Neutrophil (primary cell): ENCODE measurements at regions not wholly inside any gene's neighbourhood (a gene's known extent, or its start where the extent isn't known, plus 50 kb on each side); places are given as distances from the start of the nearest gene placed in this dataset.

Source experiments
- H3K27ac ChIP-seq: fragments of 200-600 bp; sonication (generic); 2 replicates; pipeline ENCODE4 v1.5.1; 2016; ENCODE audit warnings: mild to moderate bottlenecking, moderate library complexity
- H3K27me3 ChIP-seq: fragments of 200-600 bp; sonication (generic); 2 replicates; pipeline ENCODE4 v1.6.0; 2016; ENCODE audit warnings: mild to moderate bottlenecking
- H3K36me3 ChIP-seq: fragments of 200-600 bp; sonication (generic); 2 replicates; pipeline ENCODE4 v1.5.1; 2017
- H3K4me1 ChIP-seq, 2 experiments: fragments of 200-600 bp in 1 of 2; sonication (generic) in 1 of 2; 1 replicate in 1 of 2; 2 replicates in 1 of 2; pipeline versions ENCODE4 v1.5.1 to v1.6.1; 2013 to 2016; ENCODE audit warnings: low read depth in 1 of 2, low read length in 1 of 2, mild to moderate bottlenecking in 1 of 2, moderate library complexity in 1 of 2; ENCODE audit not compliant: control insufficient read depth in 1 of 2, insufficient read depth in 1 of 2
- H3K4me3 ChIP-seq, 2 experiments: fragments of 200-600 bp in 1 of 2; sonication (generic) in 1 of 2; 1 replicate in 1 of 2; 2 replicates in 1 of 2; pipeline ENCODE4 v1.5.1; 2013 to 2016; ENCODE audit warnings: low read depth in 1 of 2, low read length in 1 of 2, mild to moderate bottlenecking in 1 of 2, moderate library complexity in 1 of 2
- H3K9me3 ChIP-seq: fragments of 200-600 bp; sonication (generic); 2 replicates; pipeline ENCODE4 v1.5.1; 2016
- CTCF ChIP-seq: fragments of 200-600 bp; sonication (generic); IDR thresholded peaks from 2 replicates; pipeline ENCODE4 v1.5.1; 2016; ENCODE audit warnings: antibody characterized with exemption

- no peak overlapping the region for H3K4me3 ChIP-seq
- H3K36me3 ChIP-seq, result no peaks in the 10 kb centered on the region
These were observed 58.7 kb upstream of the PDE3A start for GRCh38 chr12:20309504-20310148.

GRCh38 chr12:20314328-20314727 is 54.0 kb upstream of the PDE3A start:
- Histone ChIP-seq H3K27me3 (no peaks in the 10 kb centered on the region), H3K4me3 (no peak overlapping the region), H3K4me1 (no peaks in the 10 kb centered on the region), H3K27ac (no peak overlapping the region), H3K9me3 (no peaks in the 10 kb centered on the region), H3K36me3 (no peaks in the 10 kb centered on the region)
- TF ChIP-seq CTCF, result no peak

More at GRCh38 chr12:20309504-20310148, 58.7 kb upstream of the PDE3A start:
- TF ChIP-seq CTCF, result no peak
- Histone ChIP-seq H3K9me3 (no peaks in the 10 kb centered on the region), H3K4me1 (no peaks in the 10 kb centered on the region), H3K27me3 (no peaks in the 10 kb centered on the region), H3K27ac (no peak overlapping the region)

- no peak for TF ChIP-seq CTCF
- no peaks in the 10 kb centered on the region for H3K4me1 ChIP-seq
- no peaks in the 10 kb centered on the region for H3K36me3 ChIP-seq
- no peaks in the 10 kb centered on the region for H3K9me3 ChIP-seq
- H3K4me3 ChIP-seq, result no peak overlapping the region
- no peak overlapping the region for H3K27ac ChIP-seq
- no peaks in the 10 kb centered on the region for H3K27me3 ChIP-seq
These were observed 50.8 kb upstream of the PDE3A start for GRCh38 chr12:20317554-20317953.
